ENCODE measurements at regions not wholly inside any gene's neighbourhood (a gene's known extent, or its start where the extent isn't known, plus 50 kb on each side); places are given as distances from the start of the nearest gene placed in this dataset.

GRCh38 chr5:86427158-86427557, 190.6 kb upstream of the COX7C start:
- Histone ChIP-seq H3K9me3 (replicated peaks; ENCODE audit: control insufficient read depth, insufficient read depth, low read length) (no peaks in the 10 kb centered on the region), H3K79me2 (ENCODE audit: control insufficient read depth, insufficient read depth, low read length) (no peaks in the 10 kb centered on the region), H3K4me2 (ENCODE audit: control insufficient read depth, insufficient read depth) (no peak overlapping the region), H3K27me3 (replicated peaks in 1 of 2; ENCODE audit: control insufficient read depth in 2 of 2, insufficient read depth in 2 of 2, low read length in 1 of 2) (no peaks in the 10 kb centered on the region), H2AFZ (ENCODE audit: control insufficient read depth, low read depth, low read length) (no peak overlapping the region), H3K36me3 (ENCODE audit: control insufficient read depth in 2 of 2, insufficient read depth in 2 of 2, low read length in 1 of 2) (no peaks in the 10 kb centered on the region), H4K20me1 (ENCODE audit: control insufficient read depth, insufficient read depth) (no peaks in the 10 kb centered on the region), H3K27ac (ENCODE audit: control insufficient read depth, insufficient read depth) (no peak overlapping the region), H3K4me3 (no peak overlapping the region), H3K4me1 (ENCODE audit: control insufficient read depth, insufficient read depth, low read length) (no peaks in the 10 kb centered on the region), H3K9ac (ENCODE audit: control insufficient read depth, insufficient read depth, low read length) (no peak overlapping the region)
- ATAC-seq = no peak
- TF ChIP-seq RUNX3 (IDR thresholded peaks at IDR 0.05; ENCODE audit: low read length) = no peak
- no peak for TF ChIP-seq ATF2 (IDR thresholded peaks at IDR 0.05; ENCODE audit: low read length)
- no peak for TF ChIP-seq BRCA1 (IDR thresholded peaks at IDR 0.05; ENCODE audit: low read depth, low read length)
- TF ChIP-seq NR2F1 (conservative IDR thresholded peaks at IDR 0.05) = no peak
- no peak for TF ChIP-seq ASH2L (IDR thresholded peaks at IDR 0.05; ENCODE audit: borderline replicate concordance, low read depth)
- in situ Hi-C loops (cut with MboI) = no loop called here
- RAD21 ChIA-PET (ENCODE audit: unreplicated experiment) = no interaction called here
- no peak for DNase-seq (ENCODE audit: low read depth, low spot score)
- no TSS peak for BruUV-seq (replicated peaks)
- 44% methylated on average over 2 of the region's 2 CpGs for WGBS (ENCODE audit: insufficient coverage, insufficient replicate concordance, low lambda C conversion rate, missing lambda C conversion rate)
- POLR2A ChIA-PET = no interaction called here
- FAIRE-seq = no peak
- SMC1A ChIA-PET (ENCODE audit: uncharacterized antibody, unreplicated experiment) = interaction anchor here (0.6 kb wide), 1 partner anchor 258 kb away, joined by 4 read pairs; no protein-coding TSS in a partner anchor
- intact Hi-C loops (cut with micrococcal nuclease; ENCODE audit: unreplicated experiment) = no loop called here
- CTCF ChIA-PET = no interaction called here

GRCh38 chr5:86439593-86440110, 178.1 kb upstream of the COX7C start:
- Histone ChIP-seq H3K9ac (ENCODE audit: control insufficient read depth, insufficient read depth, low read length) (no peak overlapping the region), H4K20me1 (ENCODE audit: control insufficient read depth, insufficient read depth) (no peaks in the 10 kb centered on the region), H3K27me3 (replicated peaks in 1 of 2; ENCODE audit: control insufficient read depth in 2 of 2, insufficient read depth in 2 of 2, low read length in 1 of 2) (no peaks in the 10 kb centered on the region), H3K27ac (ENCODE audit: control insufficient read depth, insufficient read depth) (no peak overlapping the region), H3K79me2 (ENCODE audit: control insufficient read depth, insufficient read depth, low read length) (no peaks in the 10 kb centered on the region), H3K4me1 (ENCODE audit: control insufficient read depth, insufficient read depth, low read length) (no peaks in the 10 kb centered on the region), H3K9me3 (replicated peaks; ENCODE audit: control insufficient read depth, insufficient read depth, low read length) (no peaks in the 10 kb centered on the region), H2AFZ (ENCODE audit: control insufficient read depth, low read depth, low read length) (no peak overlapping the region), H3K4me2 (ENCODE audit: control insufficient read depth, insufficient read depth) (no peak overlapping the region), H3K4me3 (no peak overlapping the region), H3K36me3 (ENCODE audit: control insufficient read depth in 2 of 2, insufficient read depth in 2 of 2, low read length in 1 of 2) (no peaks in the 10 kb centered on the region)
- RAD21 ChIA-PET (ENCODE audit: unreplicated experiment) = no interaction called here
- CTCF ChIA-PET = no interaction called here
- TF ChIP-seq NR2C2 (IDR thresholded peaks at IDR 0.05; ENCODE audit: borderline replicate concordance, control insufficient read depth, insufficient read length, low read depth) (no peak), PBX3 (IDR thresholded peaks at IDR 0.05; ENCODE audit: insufficient replicate concordance, low read depth, low read length) (no peak), SPI1 (IDR thresholded peaks at IDR 0.05; ENCODE audit: borderline replicate concordance, insufficient read depth, low read depth, low read length) (no peak)
- 37% methylated on average over 2 of the region's 2 CpGs for WGBS (ENCODE audit: insufficient coverage, insufficient replicate concordance, low lambda C conversion rate, missing lambda C conversion rate)
- no peak for ATAC-seq
- no peak for DNase-seq (ENCODE audit: low read depth, low spot score)
- POLR2A ChIA-PET = no interaction called here
- in situ Hi-C loops (cut with MboI) (no loop called here), intact Hi-C loops (cut with micrococcal nuclease; ENCODE audit: unreplicated experiment) (no loop called here)
- SMC1A ChIA-PET (ENCODE audit: uncharacterized antibody, unreplicated experiment) = no interaction called here
- no peak for FAIRE-seq
- no TSS peak for BruUV-seq (replicated peaks)
